Endothelial cell of umbilical vein (primary cell): ENCODE measurements at regions not wholly inside any gene's neighbourhood (a gene's known extent, or its start where the extent isn't known, plus 50 kb on each side); places are given as distances from the start of the nearest gene placed in this dataset.

Experiments
- BruUV-seq: library from RNA; stranded (reverse); fragments of 400-500 nt; replicated peaks from 2 replicates; lab custom pipeline; 2021; lab: Mats Ljungman, UMichigan
- CTCF ChIA-PET: fragments of 300-600, 350-600 bp; sonication (Branson Sonifier 250); formaldehyde crosslinking; loops from one replicate; lab custom pipeline; 2021; ENCODE audit warnings: antibody characterized with exemption, inconsistent platforms; lab: Charles Lee
- POLR2A ChIA-PET: fragments of 300-600, 350-600 bp; sonication (Branson Sonifier 250); formaldehyde crosslinking; loops from one replicate; lab custom pipeline; 2021; ENCODE audit warnings: antibody characterized with exemption, inconsistent platforms; lab: Charles Lee
- DNase-seq: peaks from one replicate; pipeline ENCODE4 v3.0.0-alpha.2; 2011; ENCODE audit warnings: low read depth, low spot score
- FAIRE-seq: peaks from 2 replicates; lab custom pipeline; 2011; peaks lifted over from hg19 to GRCh38; lab: Jason Lieb, UNC
- H2AFZ ChIP-seq: 2 replicates; pipeline ENCODE4 v1.6.0; 2012; ENCODE audit warnings: low read depth, low read length, control low read depth, inconsistent platforms
- H3K27ac ChIP-seq: 2 replicates; pipeline ENCODE4 v1.5.1; 2011; ENCODE audit warnings: low read depth, mild to moderate bottlenecking, control low read depth, low read length, moderate library complexity; ENCODE audit not compliant: insufficient read depth
- H3K27me3 ChIP-seq, 2 experiments: 2 replicates each; pipeline versions ENCODE4 v1.6.0 to v1.6.1; 2011; ENCODE audit warnings: low read length in 2 of 2, mixed read lengths in 1 of 2; ENCODE audit not compliant: control insufficient read depth in 2 of 2, insufficient read depth in 2 of 2
- H3K36me3 ChIP-seq, 2 experiments: 2 replicates in 1 of 2; 3 replicates in 1 of 2; pipeline ENCODE4 v1.5.1; 2011; ENCODE audit warnings: low read length in 2 of 2, mild to moderate bottlenecking in 1 of 2, moderate library complexity in 1 of 2; ENCODE audit not compliant: control insufficient read depth in 2 of 2, insufficient read depth in 2 of 2; ENCODE audit errors: extremely low read depth in 1 of 2
- H3K4me1 ChIP-seq: 3 replicates; pipeline ENCODE4 v1.5.1; 2011; ENCODE audit warnings: mild to moderate bottlenecking, low read length; ENCODE audit not compliant: control insufficient read depth, insufficient read depth; ENCODE audit errors: extremely low read depth
- H3K4me2 ChIP-seq: 2 replicates; pipeline ENCODE4 v1.6.1; 2011; ENCODE audit warnings: low read length, control low read depth, mixed read lengths; ENCODE audit not compliant: insufficient read depth
- H3K4me3 ChIP-seq, 3 experiments: fragments of 200-600 bp in 1 of 3; sonication (generic), shearing (Covaris generic) in 1 of 3; replicated peaks in 1 of 3; 2 replicates each; pipeline ENCODE4 v1.5.1; 2011 to 2016; ENCODE audit warnings: control low read depth in 3 of 3, low read length in 3 of 3, mild to moderate bottlenecking in 2 of 3, inconsistent platforms in 1 of 3, low read depth in 1 of 3, moderate library complexity in 1 of 3; ENCODE audit not compliant: insufficient read depth in 1 of 3
- H3K79me2 ChIP-seq: 2 replicates; pipeline ENCODE4 v1.6.0; 2012; ENCODE audit warnings: low read length, inconsistent platforms; ENCODE audit not compliant: control insufficient read depth, insufficient read depth
- H3K9ac ChIP-seq: replicated peaks from 2 replicates; pipeline ENCODE3; 2011; ENCODE audit warnings: low read length, control low read depth; ENCODE audit not compliant: insufficient read depth; ENCODE audit errors: extremely low read depth
- H3K9me1 ChIP-seq: replicated peaks from 3 replicates; pipeline ENCODE4 v1.6.0; 2011; ENCODE audit warnings: mild to moderate bottlenecking, low read length; ENCODE audit not compliant: control insufficient read depth, insufficient read depth; ENCODE audit errors: extremely low read depth
- H3K9me3 ChIP-seq: replicated peaks from 2 replicates; pipeline ENCODE4 v1.5.1; 2012; ENCODE audit warnings: low read length, inconsistent platforms; ENCODE audit not compliant: control insufficient read depth, insufficient read depth
- H4K20me1 ChIP-seq: replicated peaks from 2 replicates; pipeline ENCODE3; 2011; ENCODE audit warnings: mild to moderate bottlenecking, low read length; ENCODE audit not compliant: control insufficient read depth, insufficient read depth; ENCODE audit errors: extremely low read depth
- EZH2 ChIP-seq: IDR thresholded peaks from 2 replicates; pipeline ENCODE4 v1.6.1; 2012; ENCODE audit warnings: borderline replicate concordance, low read depth, mild to moderate bottlenecking, moderate library complexity, low read length, inconsistent platforms; ENCODE audit not compliant: severe bottlenecking
- FOS ChIP-seq: IDR thresholded peaks from 2 replicates; pipeline ENCODE4 v1.6.1; 2011; ENCODE audit warnings: mild to moderate bottlenecking, low read length, moderate library complexity, borderline replicate concordance; ENCODE audit not compliant: insufficient read depth
- GATA2 ChIP-seq: IDR thresholded peaks from 2 replicates; pipeline ENCODE4 v1.7.0; 2011; ENCODE audit warnings: low read depth, mild to moderate bottlenecking, moderate library complexity, mixed read lengths, low read length; ENCODE audit not compliant: insufficient read length, insufficient read depth
- POLR2A ChIP-seq: IDR thresholded peaks from 2 replicates; pipeline ENCODE4 v1.6.1; 2012; ENCODE audit warnings: low read depth, mild to moderate bottlenecking, control low read depth, low read length
- POLR2AphosphoS5 ChIP-seq: IDR thresholded peaks from 2 replicates; pipeline ENCODE4 v1.6.1; 2012; ENCODE audit warnings: low read depth, mild to moderate bottlenecking, control low read depth, low read length, moderate library complexity; ENCODE audit not compliant: insufficient read depth
- dilution Hi-C: fragments of 300-500 bp; cut with MboI; formaldehyde crosslinking; loops from one replicate; pipeline ENCODE4 v1.15.0; 2019; ENCODE audit warnings: low sequenced_read_pairs; ENCODE audit not compliant: extremely low pct_ligation_motif_present
- intact Hi-C: fragments of 100-400 bp; cut with micrococcal nuclease; formaldehyde crosslinking; loops from one replicate; pipeline ENCODE4 v1.10.0; 2022
- TF ChIP-seq, protein P1 (sequence below): IDR thresholded peaks from 2 replicates; pipeline ENCODE4 v1.6.1; 2011; ENCODE audit not compliant: insufficient read depth, insufficient read length
- TF ChIP-seq, protein P2 (sequence below), 2 donors: IDR thresholded peaks; 1 replicate in 1 of 2; 2 replicates in 1 of 2; pipeline ENCODE4 v1.5.1; 2011; ENCODE audit warnings: low read length in 2 of 2, mild to moderate bottlenecking in 2 of 2, moderate library complexity in 2 of 2, control low read depth in 1 of 2, inconsistent platforms in 1 of 2, low read depth in 1 of 2; ENCODE audit not compliant: insufficient read depth in 1 of 2; ENCODE audit errors: extremely low read depth in 1 of 2

DNA sequence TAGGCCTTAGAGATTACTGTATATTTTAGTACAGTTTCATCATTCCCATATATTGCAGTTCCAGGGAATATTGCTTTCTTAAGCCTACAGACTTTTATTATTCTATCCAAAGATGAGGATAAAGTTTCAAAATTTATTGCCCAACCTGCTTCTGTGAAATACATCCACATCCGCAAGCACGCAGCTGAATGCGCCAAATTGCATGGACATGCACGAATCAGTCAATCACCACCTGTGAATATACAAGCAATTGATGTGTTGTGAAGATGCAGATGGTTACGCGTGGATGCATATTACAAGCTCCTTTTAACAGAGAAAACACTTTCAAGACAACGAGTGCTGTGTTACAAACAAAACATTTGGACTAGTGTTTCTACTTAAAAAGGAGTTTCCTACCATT, 577.8 kb upstream of the PLXNA2 start:
- DNase-seq, result no peak
- BruUV-seq, result no TSS peak
- no peak for FAIRE-seq
- Histone ChIP-seq H4K20me1 (no peaks in the 10 kb centered on the region), H3K9ac (no peak overlapping the region), H3K4me3 (no peak overlapping the region), H3K36me3 (no peaks in the 10 kb centered on the region), H3K27ac (no peak overlapping the region), H3K9me3 (no peaks in the 10 kb centered on the region), H2AFZ (no peak overlapping the region), H3K4me1 (no peaks in the 10 kb centered on the region), H3K4me2 (no peak overlapping the region), H3K27me3 (peaks cover 0 to 2% of the 10 kb centered on the region in 2 experiments), H3K9me1 (no peaks in the 10 kb centered on the region), H3K79me2 (no peaks in the 10 kb centered on the region)
- TF ChIP-seq GATA2 (no peak), EZH2 (no peak), POLR2AphosphoS5 (no peak), POLR2A (no peak), FOS (no peak)
- TF ChIP-seq, protein P1, sequence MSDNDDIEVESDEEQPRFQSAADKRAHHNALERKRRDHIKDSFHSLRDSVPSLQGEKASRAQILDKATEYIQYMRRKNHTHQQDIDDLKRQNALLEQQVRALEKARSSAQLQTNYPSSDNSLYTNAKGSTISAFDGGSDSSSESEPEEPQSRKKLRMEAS, result no peak
- TF ChIP-seq, protein P2, sequence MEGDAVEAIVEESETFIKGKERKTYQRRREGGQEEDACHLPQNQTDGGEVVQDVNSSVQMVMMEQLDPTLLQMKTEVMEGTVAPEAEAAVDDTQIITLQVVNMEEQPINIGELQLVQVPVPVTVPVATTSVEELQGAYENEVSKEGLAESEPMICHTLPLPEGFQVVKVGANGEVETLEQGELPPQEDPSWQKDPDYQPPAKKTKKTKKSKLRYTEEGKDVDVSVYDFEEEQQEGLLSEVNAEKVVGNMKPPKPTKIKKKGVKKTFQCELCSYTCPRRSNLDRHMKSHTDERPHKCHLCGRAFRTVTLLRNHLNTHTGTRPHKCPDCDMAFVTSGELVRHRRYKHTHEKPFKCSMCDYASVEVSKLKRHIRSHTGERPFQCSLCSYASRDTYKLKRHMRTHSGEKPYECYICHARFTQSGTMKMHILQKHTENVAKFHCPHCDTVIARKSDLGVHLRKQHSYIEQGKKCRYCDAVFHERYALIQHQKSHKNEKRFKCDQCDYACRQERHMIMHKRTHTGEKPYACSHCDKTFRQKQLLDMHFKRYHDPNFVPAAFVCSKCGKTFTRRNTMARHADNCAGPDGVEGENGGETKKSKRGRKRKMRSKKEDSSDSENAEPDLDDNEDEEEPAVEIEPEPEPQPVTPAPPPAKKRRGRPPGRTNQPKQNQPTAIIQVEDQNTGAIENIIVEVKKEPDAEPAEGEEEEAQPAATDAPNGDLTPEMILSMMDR (IDR thresholded peaks at IDR 0.05; ENCODE audit: extremely low read depth in 1 of 2, insufficient read depth in 1 of 2, low read depth in 1 of 2, low read length in 2 of 2), result no peak
- intact Hi-C loops, result no loop called here
- ChIA-PET CTCF (no interaction called here), POLR2A (no interaction called here)
- dilution Hi-C loops, result no loop called here
